Activated CD8-positive, alpha-beta memory T cell treated with anti-CD3 and anti-CD28 coated beads, Interleukin-2, amount 50 U/mL, for 1 hour (primary cell): ENCODE measurements at regions not wholly inside any gene's neighbourhood (a gene's known extent, or its start where the extent isn't known, plus 50 kb on each side); places are given as distances from the start of the nearest gene placed in this dataset.

ENCODE experiments used
- DNase-seq: peaks from one replicate; pipeline ENCODE4 v3.0.0-alpha.2; 2020; ENCODE audit errors: extremely low read depth

- DNase-seq, result no peak
Observed at GRCh38 chr20:60999250-60999649, 252.8 kb upstream of the CDH4 start.

DNA sequence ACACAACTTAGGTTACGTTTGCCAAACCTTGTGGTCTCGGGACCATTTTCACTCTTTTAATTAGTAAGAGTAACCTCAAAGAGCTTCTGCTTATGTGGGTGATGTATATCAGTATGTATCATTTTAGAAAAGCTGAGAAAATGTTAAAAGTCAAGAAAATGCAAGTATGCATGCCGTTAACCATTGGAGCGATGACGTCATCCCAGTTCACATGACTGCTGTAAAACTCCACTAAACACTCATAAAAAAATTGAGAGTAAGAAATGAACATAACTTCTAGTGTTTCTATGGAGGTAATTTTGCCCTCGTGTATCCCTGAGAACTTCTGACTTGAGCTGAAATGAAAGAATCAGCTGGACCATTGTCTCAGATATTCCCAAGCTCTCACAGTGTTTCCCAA lies 250.0 kb upstream of the CDH4 start:
- no peak for DNase-seq

DNA sequence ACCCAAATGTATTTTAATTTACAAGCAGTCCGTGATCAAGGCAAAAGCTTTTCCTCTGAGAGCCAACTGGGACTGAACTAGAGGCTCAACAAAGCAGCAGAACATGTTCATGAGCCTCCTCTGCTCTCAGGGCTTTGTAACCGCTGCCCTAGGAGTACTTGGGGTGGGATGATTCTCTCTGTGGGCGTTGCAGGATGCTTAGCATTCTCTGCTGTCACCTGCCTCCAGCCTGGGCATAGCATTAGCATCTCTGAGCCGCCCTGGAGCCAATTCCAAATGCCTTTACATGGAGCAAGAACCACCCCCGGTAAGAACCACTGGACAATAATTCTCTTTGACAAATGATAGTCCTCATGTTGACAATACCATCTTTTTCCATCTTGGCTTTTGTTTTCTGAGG lies 237.6 kb upstream of the CDH4 start:
- no peak for DNase-seq

DNA sequence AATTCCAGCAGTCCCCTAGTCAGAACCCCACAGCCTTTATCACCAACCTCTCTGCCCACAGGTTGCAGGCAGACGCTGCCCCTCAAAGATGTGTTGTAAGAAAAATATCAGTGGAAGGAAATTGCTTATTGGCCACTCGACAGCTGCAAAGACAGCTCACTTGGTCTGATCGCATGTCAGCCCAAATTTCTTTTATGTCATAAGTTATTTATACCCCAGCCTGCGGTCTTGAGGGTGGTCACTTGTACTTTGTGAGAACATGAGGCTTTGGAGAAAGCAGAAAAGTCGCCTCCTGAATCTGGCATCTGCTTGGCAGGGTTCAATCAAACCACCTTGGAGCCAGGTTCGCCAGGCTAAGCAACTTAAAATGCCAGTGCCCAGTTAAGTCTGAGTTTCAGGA lies 236.5 kb upstream of the CDH4 start:
- DNase-seq, result no peak

- DNase-seq, result no peak
Observed at GRCh38 chr20:61019322-61019721, 232.7 kb upstream of the CDH4 start.

DNA sequence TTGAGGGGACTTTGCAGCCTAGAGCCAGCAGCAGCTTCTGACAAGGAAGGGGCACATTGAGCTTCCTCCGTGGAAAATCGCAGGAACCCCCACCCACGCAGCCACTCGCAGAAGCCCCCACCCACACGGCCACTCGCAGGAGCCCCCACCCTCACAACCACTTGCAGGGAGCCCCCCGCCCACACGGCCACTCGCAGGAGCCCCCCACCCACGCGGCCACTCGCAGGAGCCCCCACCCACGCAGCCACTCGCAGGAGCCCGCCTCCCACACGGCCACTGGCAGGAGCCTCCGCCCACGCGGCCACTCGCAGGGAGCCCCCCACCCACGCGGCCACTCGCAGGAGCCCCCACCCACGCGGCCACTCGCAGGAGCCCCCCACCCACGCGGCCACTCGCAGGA lies 228.4 kb upstream of the CDH4 start:
- DNase-seq, result no peak

DNA sequence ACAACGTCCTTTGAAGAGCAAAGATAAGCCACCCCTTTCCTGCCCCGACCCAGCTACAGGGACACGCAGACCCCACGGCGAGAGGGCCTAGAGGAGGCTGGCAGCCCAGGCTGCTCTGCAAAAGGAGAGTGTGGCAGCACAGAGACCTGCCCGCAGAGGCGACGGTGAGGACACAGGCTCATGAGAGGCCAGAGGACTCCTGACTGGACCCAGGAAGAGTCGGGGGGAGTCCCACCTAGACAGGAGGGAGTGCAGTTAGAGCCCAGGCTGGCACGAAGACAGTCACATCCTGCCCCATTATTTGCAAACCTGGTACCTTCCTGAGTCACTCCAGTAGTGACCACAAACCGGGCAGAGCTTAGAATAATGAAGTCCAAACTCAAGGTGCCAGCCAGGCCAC lies 227.7 kb upstream of the CDH4 start:
- no peak for DNase-seq

DNA sequence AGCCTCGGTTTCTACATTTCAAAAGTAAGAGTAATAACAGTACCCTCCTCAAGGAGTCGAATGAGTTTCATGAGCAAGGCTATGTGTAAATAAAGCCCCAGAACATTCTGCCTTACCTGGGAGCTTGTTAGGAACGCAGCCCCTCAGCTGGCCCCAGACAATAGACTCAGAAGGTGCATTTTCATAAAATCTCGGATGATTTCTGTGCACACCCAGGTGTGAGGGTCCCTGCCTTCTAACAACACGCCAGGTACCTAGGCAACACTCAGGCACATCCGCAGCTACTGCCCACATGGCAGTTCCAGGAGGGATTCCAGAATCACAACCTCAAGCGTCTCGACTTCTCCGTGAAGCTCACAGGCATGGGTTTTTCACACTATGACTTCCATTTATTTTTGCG lies 226.5 kb upstream of the CDH4 start:
- no peak for DNase-seq

- no peak for DNase-seq
Observed at GRCh38 chr20:61026173-61026572, 225.9 kb upstream of the CDH4 start.

GRCh38 chr20:61026731-61027130 lies 225.3 kb upstream of the CDH4 start:
- DNase-seq, result no peak

DNA sequence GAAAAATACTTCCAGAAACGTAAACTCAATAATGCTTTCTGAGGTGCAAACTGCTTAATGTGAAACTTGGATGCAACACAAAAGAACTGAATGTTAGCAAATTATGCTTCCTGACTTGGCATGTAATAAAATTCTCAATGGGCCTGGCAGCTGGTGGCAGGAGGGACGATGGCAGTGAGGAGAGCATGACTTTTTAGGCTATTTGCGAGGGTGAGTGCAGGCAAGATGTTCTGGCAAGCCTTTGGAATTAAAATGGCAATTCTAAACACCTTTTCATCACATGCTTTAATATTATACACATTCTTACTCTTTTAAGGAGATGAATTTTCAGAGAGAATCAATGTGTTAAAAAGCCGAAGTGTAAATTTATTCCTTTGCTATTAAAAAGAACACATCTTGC lies 224.8 kb upstream of the CDH4 start:
- DNase-seq, result no peak

DNA sequence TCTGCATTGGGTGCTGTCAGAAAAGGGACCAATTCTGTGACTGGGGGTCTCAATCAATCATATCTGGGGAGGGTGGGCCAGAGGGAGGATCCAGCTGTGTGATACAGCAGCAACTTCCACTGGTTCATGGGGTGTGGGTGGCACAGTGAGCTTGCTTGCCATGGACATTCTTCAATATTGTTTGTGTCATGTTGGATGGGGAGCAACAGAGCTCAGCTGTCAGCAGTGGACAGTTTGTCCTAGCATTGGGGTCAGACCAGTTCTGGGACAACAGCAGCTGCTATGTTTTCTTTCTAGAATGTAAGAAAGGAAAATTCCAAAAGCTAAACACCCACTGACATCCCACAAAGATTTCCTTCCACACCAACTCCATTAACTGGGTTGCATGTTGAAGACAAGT lies 221.9 kb upstream of the CDH4 start:
- DNase-seq, result no peak

DNA sequence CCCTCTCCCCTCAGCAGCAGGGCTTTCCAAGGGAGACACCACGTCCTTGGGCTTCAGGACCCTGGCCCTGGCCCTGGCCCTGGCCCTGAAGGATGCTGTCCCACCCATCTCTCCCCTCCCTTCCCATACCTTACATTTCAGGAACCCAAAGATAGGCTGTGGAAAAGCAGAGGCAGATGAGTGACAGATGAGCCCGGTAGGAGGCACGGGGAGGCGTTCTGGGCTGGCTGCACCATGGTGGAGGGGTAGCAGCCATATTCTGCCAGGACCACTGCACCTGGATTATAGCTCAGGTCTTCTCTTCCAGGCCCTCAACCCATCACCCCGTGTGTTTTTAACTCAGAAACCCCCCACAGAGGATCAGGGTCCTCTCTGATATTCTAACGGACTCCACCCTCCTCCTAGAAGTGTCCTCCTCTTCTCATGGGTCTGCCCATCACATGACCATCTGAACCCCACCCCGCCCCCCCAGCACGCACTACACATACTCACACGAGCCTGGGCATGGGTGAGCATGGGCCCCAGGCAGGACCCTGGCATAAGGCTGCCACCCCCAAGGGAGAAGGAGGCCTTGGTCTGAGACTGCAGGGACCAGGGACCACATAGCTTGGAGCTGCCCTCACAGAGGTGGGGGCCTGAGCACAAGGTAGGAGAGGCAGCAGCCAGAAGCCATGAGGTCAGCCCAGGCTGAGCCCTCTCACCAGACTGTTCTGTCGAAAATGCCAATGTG lies 220.8 kb upstream of the CDH4 start:
- DNase-seq, result no peak

DNA sequence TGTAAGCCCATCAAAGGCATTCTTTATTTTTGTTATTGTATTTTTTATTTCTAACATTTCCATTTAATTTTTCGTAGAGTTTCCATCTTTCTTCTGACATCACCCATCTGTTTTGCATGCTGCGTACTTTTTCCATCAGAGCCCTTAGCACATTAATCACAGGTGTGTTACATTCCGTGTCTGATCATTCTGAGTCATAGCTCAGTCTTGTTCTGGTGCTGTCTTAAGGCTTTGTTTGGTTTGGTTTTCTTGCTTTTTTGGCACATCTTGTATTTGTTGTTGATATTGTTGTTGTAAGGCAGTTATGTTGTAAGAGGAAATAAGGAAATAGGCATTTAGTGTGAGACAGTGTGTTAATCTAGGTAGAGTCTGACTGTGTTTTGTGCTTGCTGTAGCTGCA lies 214.6 kb upstream of the CDH4 start:
- DNase-seq, result no peak

DNA sequence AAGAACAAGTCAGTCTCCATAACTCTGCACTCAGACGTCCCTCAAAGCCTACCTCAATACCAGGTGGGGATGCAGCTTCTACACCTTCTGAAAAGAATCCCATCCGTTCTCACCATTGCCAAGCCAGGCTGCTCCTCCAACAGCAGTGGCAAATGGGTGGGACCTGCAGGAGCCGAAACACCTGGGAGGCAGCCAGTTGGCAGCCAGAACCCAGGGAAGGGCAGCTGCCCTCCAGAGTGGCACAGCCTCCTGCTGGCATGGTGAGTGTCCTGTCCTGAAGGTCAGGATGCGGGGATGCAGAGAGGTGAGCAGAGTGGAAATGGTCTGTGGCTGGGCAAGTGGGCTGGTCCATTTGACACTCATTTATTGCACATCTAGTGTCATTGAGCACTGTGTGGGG lies 210.6 kb upstream of the CDH4 start:
- DNase-seq, result no peak

DNA sequence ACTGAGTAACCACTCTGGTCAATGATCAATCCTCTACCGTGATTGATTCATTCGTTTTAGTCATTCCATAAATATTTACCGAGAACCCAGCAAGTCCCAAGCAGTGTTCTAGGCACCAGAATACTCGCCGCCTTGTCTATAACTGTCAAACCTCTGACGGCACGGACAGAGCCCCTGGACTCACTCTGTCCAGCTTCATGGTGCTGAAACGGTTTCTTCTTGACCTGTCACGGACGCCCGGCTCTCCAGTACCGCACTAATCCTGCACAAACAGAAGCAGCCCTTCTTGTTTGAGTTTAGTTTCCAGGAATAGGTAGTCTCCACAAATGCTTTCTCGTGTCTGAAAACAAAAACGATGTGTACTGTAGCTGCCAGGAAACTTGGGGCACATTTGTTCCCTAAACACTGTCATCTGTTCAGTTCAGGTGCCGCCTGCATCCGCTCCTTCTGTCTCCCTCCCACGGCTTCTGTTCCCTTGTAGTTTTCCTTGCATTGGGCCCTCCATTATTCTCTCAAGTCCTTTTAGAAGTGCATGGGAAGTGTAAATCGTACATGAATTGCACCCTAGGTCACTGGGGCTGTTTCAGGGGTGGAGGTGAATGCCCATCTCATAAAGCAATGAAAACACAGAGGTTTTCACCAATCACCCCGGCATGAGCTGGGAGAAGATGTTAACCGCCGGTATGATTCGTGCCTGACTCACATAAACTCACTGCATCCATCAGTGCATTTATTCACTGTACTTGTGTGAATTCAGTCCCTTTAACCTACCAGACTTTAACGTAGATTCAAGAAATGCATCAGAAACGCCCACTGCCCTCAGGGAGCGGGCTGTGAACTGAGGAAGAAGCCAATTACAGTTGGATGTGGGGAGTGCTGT lies 209.3 kb upstream of the CDH4 start:
- DNase-seq, result no peak

- DNase-seq, result no peak
Observed at GRCh38 chr20:61043681-61044080, 208.4 kb upstream of the CDH4 start.

DNA sequence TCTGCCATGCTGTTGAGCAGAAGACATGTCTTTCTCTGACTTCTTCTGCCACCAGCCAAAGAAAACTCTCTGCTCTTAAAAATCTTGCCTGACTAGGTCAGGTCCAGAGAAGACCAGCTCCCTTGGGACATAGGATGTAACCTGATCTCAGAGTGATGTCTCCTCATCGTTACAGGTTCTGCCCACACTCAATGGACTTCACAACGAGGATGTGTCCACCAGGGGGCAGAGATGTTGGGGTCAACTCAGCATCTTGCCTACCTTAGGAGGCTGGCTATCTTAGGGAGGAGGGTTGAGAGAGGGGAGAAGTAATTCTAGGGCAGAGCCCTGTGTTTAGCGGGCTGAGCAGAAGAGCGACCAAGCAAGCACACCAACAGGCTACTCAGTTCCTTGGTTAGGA lies 207.6 kb upstream of the CDH4 start:
- no peak for DNase-seq

GRCh38 chr20:61045091-61045490 lies 207.0 kb upstream of the CDH4 start:
- no peak for DNase-seq

DNA sequence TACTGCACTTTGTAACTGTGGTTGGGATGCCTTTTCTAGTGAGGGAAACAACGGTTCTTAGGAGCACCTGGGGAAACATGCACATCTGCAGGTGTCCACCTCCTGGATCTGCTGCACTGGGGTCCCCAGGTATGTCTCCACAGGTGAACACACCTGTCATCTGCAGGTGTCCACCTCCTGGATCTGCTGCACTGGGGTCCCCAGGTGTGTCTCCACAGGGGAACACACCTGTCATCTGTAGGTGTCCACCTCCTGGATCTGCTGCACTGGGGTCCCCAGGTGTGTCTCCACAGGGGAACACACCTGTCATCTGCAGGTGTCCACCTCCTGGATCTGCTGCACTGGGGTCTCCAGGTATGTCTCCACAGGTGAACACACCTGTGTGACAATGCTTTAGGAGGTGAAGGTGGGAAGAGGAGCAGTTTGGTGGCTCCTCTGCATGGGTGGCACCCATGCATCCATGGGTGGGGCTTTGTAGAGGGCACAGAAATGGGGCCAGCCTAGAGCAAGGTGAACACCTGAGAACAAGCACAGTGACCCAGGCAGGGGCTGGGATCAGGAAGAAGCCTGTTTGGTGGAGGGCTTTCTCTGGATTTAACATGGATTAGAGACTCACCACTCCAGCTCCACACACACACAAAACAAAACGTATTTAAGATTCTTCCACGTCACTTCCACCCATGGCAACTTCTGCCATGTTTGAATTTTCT lies 206.0 kb upstream of the CDH4 start:
- no peak for DNase-seq

- no peak for DNase-seq
Observed at GRCh38 chr20:61046721-61047351, 205.2 kb upstream of the CDH4 start.

- DNase-seq, result no peak
Observed at GRCh38 chr20:61047515-61047914, 204.5 kb upstream of the CDH4 start.
